ENCODE measurements at regions not wholly inside any gene's neighbourhood (a gene's known extent, or its start where the extent isn't known, plus 50 kb on each side); places are given as distances from the start of the nearest gene placed in this dataset.
"Not testable (repeated sequence)": the region's sequence is repeated elsewhere in the genome, so short reads cannot be mapped to it uniquely, and the experiment has no call there.

DNA sequence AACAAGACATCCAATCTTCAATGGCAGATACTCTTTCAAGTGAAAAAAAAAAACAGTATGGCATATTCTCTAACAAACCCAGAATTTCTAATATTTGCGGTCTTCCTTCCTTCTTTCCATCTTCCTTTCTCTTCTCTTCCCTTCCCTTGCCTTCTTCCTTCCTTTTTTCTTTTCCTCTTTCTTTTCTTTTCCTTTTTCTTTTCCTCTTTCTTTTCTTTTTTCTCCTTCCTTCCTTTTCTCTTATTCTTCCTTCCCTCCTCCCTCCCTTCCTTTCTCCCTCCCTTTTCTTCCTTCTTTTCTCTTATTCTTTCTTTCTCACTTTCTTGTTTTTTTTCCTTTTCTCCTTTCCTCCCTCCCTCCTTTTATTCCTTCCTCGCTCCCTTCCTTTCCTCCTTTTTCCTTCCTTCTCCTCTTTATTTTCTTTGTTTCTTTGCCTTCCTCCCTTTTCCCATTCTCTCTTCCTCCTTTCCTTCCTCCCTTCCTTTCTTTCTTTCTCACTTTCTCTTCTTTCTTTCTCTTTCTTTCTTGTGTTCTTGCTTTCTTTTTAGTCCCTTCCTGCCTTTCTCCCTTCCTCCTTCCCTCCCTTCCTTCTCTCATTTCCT is 209.0 kb downstream of the ZNF92 start:
- TF ChIP-seq LEF1 (IDR thresholded peaks at IDR 0.05; ENCODE audit: borderline replicate concordance); SUZ12 (IDR thresholded peaks at IDR 0.05); BHLHE40 (IDR thresholded peaks at IDR 0.05; ENCODE audit: borderline replicate concordance); FOXM1 (IDR thresholded peaks at IDR 0.05; ENCODE audit: borderline replicate concordance); L3MBTL2 (conservative IDR thresholded peaks at IDR 0.05); SP1 (IDR thresholded peaks at IDR 0.05); ELF4 (IDR thresholded peaks at IDR 0.05); TARDBP (IDR thresholded peaks at IDR 0.05); ARNT (IDR thresholded peaks at IDR 0.05); ZNF384 (IDR thresholded peaks at IDR 0.05): not testable (repeated sequence)

Data from HEK293T (cell line).